ENCODE measurements at regions not wholly inside any gene's neighbourhood (a gene's known extent, or its start where the extent isn't known, plus 50 kb on each side); places are given as distances from the start of the nearest gene placed in this dataset.

GRCh38 chr19:32222556-32222955, 122.9 kb upstream of the ZNF507 start:
- TF ChIP-seq, protein P1, sequence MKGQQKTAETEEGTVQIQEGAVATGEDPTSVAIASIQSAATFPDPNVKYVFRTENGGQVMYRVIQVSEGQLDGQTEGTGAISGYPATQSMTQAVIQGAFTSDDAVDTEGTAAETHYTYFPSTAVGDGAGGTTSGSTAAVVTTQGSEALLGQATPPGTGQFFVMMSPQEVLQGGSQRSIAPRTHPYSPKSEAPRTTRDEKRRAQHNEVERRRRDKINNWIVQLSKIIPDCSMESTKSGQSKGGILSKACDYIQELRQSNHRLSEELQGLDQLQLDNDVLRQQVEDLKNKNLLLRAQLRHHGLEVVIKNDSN (IDR thresholded peaks at IDR 0.05) = no peak
- no peak for TF ChIP-seq MAX (IDR thresholded peaks at IDR 0.05)

GRCh38 chr19:32223106-32223505, 122.3 kb upstream of the ZNF507 start:
- no peak for TF ChIP-seq RAD21 (IDR thresholded peaks at IDR 0.05; ENCODE audit: low read depth)
- TF ChIP-seq ZBTB7A (IDR thresholded peaks at IDR 0.05; ENCODE audit: low read depth) = no peak
- TF ChIP-seq TCF12 (IDR thresholded peaks at IDR 0.05; ENCODE audit: low read depth) = no peak
- no peak for TF ChIP-seq TAF1 (IDR thresholded peaks at IDR 0.05; ENCODE audit: low read depth)
- no peak for TF ChIP-seq NFIC (IDR thresholded peaks at IDR 0.05)
- no peak for TF ChIP-seq MAX (IDR thresholded peaks at IDR 0.05)
- TF ChIP-seq TEAD4 (IDR thresholded peaks at IDR 0.05) = no peak
- TF ChIP-seq CREB1 (IDR thresholded peaks at IDR 0.05; ENCODE audit: low read depth) = no peak
- TF ChIP-seq, protein P2, sequence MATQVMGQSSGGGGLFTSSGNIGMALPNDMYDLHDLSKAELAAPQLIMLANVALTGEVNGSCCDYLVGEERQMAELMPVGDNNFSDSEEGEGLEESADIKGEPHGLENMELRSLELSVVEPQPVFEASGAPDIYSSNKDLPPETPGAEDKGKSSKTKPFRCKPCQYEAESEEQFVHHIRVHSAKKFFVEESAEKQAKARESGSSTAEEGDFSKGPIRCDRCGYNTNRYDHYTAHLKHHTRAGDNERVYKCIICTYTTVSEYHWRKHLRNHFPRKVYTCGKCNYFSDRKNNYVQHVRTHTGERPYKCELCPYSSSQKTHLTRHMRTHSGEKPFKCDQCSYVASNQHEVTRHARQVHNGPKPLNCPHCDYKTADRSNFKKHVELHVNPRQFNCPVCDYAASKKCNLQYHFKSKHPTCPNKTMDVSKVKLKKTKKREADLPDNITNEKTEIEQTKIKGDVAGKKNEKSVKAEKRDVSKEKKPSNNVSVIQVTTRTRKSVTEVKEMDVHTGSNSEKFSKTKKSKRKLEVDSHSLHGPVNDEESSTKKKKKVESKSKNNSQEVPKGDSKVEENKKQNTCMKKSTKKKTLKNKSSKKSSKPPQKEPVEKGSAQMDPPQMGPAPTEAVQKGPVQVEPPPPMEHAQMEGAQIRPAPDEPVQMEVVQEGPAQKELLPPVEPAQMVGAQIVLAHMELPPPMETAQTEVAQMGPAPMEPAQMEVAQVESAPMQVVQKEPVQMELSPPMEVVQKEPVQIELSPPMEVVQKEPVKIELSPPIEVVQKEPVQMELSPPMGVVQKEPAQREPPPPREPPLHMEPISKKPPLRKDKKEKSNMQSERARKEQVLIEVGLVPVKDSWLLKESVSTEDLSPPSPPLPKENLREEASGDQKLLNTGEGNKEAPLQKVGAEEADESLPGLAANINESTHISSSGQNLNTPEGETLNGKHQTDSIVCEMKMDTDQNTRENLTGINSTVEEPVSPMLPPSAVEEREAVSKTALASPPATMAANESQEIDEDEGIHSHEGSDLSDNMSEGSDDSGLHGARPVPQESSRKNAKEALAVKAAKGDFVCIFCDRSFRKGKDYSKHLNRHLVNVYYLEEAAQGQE (IDR thresholded peaks at IDR 0.05; ENCODE audit: low read depth) = no peak
- TF ChIP-seq FOXM1 (IDR thresholded peaks at IDR 0.05; ENCODE audit: borderline replicate concordance, low read depth) = no peak
- no peak for TF ChIP-seq YY1 (IDR thresholded peaks at IDR 0.05; ENCODE audit: low read depth)
- no peak for TF ChIP-seq EGR1 (IDR thresholded peaks at IDR 0.05)
- TF ChIP-seq, protein P1 (IDR thresholded peaks at IDR 0.05) = no peak
- no peak for TF ChIP-seq EP300 (IDR thresholded peaks at IDR 0.05; ENCODE audit: borderline replicate concordance)
- TF ChIP-seq CEBPB (IDR thresholded peaks at IDR 0.05) = no peak

DNA sequence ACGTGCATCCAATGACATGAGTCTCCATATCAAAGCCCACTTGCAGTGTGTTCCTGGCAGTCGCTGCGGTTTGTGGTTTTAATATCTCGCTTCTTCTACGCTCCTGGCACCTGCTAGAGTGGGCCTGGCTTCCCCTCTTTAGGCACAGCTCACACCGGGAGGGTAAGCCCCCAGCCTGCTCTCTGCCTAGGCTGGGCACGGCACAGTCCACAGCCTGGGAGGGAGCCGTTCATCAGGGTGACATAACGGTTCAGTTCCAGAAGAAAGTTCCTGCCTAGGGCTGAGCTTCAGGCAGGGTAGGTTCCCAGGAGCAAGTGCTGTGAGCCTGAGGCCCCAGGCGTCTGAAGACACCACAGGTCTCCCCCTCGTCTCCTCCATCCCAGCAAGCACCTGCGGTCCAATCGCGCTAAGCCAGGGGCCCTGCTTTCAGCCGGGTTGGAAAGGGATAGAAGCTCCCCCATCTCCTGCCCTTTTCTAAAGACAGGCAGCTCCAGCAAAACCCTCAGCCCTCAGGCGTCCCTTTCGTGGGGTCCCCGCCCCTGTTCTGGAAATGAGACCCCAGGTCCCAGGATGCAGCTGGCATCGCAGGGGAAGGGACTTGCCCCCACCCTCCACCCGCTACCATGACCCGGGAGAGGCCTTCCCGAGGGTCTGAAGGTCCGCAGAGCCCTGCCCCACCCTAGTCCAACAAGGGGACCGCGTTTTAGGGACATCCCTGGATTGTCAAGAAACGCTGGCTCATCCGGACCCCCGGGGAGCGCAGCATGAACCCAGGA, 121.6 kb upstream of the ZNF507 start:
- TF ChIP-seq TAF1 (IDR thresholded peaks at IDR 0.05; ENCODE audit: low read depth) = no peak
- TF ChIP-seq, protein P2 (IDR thresholded peaks at IDR 0.05; ENCODE audit: low read depth) = no peak
- TF ChIP-seq TEAD4 (IDR thresholded peaks at IDR 0.05) = no peak
- TF ChIP-seq, protein P1 (IDR thresholded peaks at IDR 0.05) = no peak
- no peak for TF ChIP-seq CEBPB (IDR thresholded peaks at IDR 0.05)

DNA sequence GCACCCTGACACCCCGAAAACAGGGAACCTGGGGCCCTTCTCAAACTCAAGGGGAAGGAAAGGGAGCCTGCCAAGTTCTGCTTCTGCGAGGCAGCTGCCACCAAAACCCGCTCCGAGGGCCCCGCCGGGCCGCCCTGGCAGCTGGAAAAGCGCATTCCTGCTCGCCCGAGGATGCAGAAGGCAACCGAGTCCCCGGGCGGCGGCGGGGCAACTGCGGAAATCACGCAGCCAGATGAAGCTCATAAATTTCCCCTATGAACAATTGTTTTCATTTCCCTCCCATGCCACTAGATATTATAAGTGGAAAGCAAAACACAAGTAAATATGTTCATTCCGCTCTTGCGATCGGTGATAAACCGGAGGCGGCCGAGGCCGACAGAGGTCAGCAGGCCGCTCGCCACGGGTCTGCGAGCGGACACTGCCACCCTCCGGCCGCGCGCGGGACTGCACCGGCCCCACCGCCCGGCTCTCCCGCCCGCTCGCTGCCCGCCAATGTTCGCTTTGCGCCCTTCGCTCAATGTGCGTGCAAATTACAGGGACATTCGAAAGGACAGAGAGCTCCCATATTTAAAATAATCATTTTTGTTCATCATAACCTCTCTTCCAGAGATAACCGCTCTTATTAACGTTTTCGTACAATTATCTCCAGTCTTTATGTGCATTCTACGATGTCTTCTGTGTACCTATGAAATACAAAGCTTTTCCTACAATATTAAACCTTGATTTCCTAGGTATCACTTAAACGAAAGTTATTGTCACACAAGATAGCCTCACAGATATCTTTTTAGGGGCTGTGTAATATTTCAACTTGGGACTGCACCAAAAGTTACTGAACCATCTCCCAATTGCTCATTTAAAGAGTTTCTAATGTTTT, 120.8 kb upstream of the ZNF507 start:
- TF ChIP-seq TAF1 (IDR thresholded peaks at IDR 0.05; ENCODE audit: low read depth) = no peak
- peak; percentile 80 for TF ChIP-seq RAD21 (IDR thresholded peaks at IDR 0.05; ENCODE audit: low read depth)
- no peak for TF ChIP-seq CREB1 (IDR thresholded peaks at IDR 0.05; ENCODE audit: low read depth)
- TF ChIP-seq TEAD4 (IDR thresholded peaks at IDR 0.05) = no peak
- TF ChIP-seq, protein P1 (IDR thresholded peaks at IDR 0.05) = no peak
- no peak for TF ChIP-seq CEBPB (IDR thresholded peaks at IDR 0.05)
- TF ChIP-seq EGR1 (IDR thresholded peaks at IDR 0.05) = no peak

GRCh38 chr19:32227561-32228165, 117.7 kb upstream of the ZNF507 start:
- TF ChIP-seq TEAD4 (IDR thresholded peaks at IDR 0.05) (no peak), EP300 (IDR thresholded peaks at IDR 0.05; ENCODE audit: borderline replicate concordance) (no peak), YY1 (IDR thresholded peaks at IDR 0.05; ENCODE audit: low read depth) (no peak), MAX (IDR thresholded peaks at IDR 0.05) (no peak), FOXM1 (IDR thresholded peaks at IDR 0.05; ENCODE audit: borderline replicate concordance, low read depth) (no peak), CEBPB (IDR thresholded peaks at IDR 0.05) (no peak), RAD21 (IDR thresholded peaks at IDR 0.05; ENCODE audit: low read depth) (no peak), EGR1 (IDR thresholded peaks at IDR 0.05) (no peak)
- TF ChIP-seq, protein P2 (IDR thresholded peaks at IDR 0.05; ENCODE audit: low read depth) = no peak
- TF ChIP-seq, protein P1 (IDR thresholded peaks at IDR 0.05) = no peak

Measured in Ishikawa (cell line).